AG09309 (cell line): ENCODE measurements at regions not wholly inside any gene's neighbourhood (a gene's known extent, or its start where the extent isn't known, plus 50 kb on each side); places are given as distances from the start of the nearest gene placed in this dataset.
"Not testable (repeated sequence)": the region's sequence is repeated elsewhere in the genome, so short reads cannot be mapped to it uniquely, and the experiment has no call there.

Experiments used
- DNase-seq: peaks from one replicate; pipeline ENCODE4 v3.0.0-alpha.2; 2010; ENCODE audit warnings: low read depth
- H3K4me3 ChIP-seq: 2 replicates; pipeline ENCODE4 v1.5.1; 2011; ENCODE audit warnings: mild to moderate bottlenecking, low read depth, low read length, moderate library complexity; ENCODE audit not compliant: control insufficient read depth
- CTCF ChIP-seq: IDR thresholded peaks from 2 replicates; pipeline ENCODE4 v1.5.1; 2011; ENCODE audit warnings: mild to moderate bottlenecking, low read depth, low read length, inconsistent platforms; ENCODE audit not compliant: insufficient read depth, control insufficient read depth; ENCODE audit errors: missing control alignments

GRCh38 chr12:89200217-89200616 lies 152.1 kb downstream of the DUSP6 start:
- H3K4me3 ChIP-seq = no peak overlapping the region
- no peak for TF ChIP-seq CTCF
- no peak for DNase-seq

GRCh38 chr12:89195470-89195869 lies 156.8 kb downstream of the DUSP6 start:
- no peak for DNase-seq
- no peak for TF ChIP-seq CTCF
- no peak overlapping the region for H3K4me3 ChIP-seq

- no peak for DNase-seq
- TF ChIP-seq CTCF = no peak
- no peak overlapping the region for H3K4me3 ChIP-seq
Observed at GRCh38 chr12:89194683-89195082, 157.6 kb downstream of the DUSP6 start.

GRCh38 chr12:89192429-89192828 lies 159.9 kb downstream of the DUSP6 start:
- no peak for TF ChIP-seq CTCF
- H3K4me3 ChIP-seq = no peak overlapping the region
- no peak for DNase-seq

GRCh38 chr12:89191597-89191996 lies 160.7 kb downstream of the DUSP6 start:
- not testable (repeated sequence) for DNase-seq, H3K4me3 ChIP-seq

GRCh38 chr12:89189448-89189847 lies 162.9 kb downstream of the DUSP6 start:
- DNase-seq = no peak
- H3K4me3 ChIP-seq = no peak overlapping the region
- no peak for TF ChIP-seq CTCF

GRCh38 chr12:89187507-89187906 lies 164.8 kb downstream of the DUSP6 start:
- no peak for DNase-seq
- H3K4me3 ChIP-seq = no peak overlapping the region
- no peak for TF ChIP-seq CTCF
